Nephron progenitor cell (in vitro differentiated cells): ENCODE measurements at regions not wholly inside any gene's neighbourhood (a gene's known extent, or its start where the extent isn't known, plus 50 kb on each side); places are given as distances from the start of the nearest gene placed in this dataset.

Experiments used
- DNase-seq: peaks from one replicate; pipeline ENCODE4 v3.0.0; 2021
- H3K27ac Mint-ChIP-seq: 2 replicates; pipeline ENCODE4 v1.8.0; 2021; ENCODE audit warnings: mild to moderate bottlenecking, moderate library complexity, mixed read lengths
- H3K27me3 Mint-ChIP-seq: 2 replicates; pipeline ENCODE4 v1.8.0; 2021; ENCODE audit warnings: mild to moderate bottlenecking, low read depth, mixed read lengths; ENCODE audit not compliant: poor library complexity
- H3K36me3 Mint-ChIP-seq: 2 replicates; pipeline ENCODE4 v1.8.0; 2021; ENCODE audit warnings: low read depth, mixed read lengths
- H3K4me1 Mint-ChIP-seq: 2 replicates; pipeline ENCODE4 v1.8.0; 2021; ENCODE audit warnings: mixed read lengths
- H3K4me3 Mint-ChIP-seq: 2 replicates; pipeline ENCODE4 v1.8.0; 2021; ENCODE audit warnings: mild to moderate bottlenecking, moderate library complexity, mixed read lengths
- H3K9me3 Mint-ChIP-seq: 2 replicates; pipeline ENCODE4 v1.8.0; 2021; ENCODE audit warnings: mild to moderate bottlenecking, moderate library complexity, mixed read lengths
- TF ChIP-seq, protein P1 (sequence below): fragments of 200-600 bp; sonication (generic); IDR thresholded peaks from 2 replicates; pipeline ENCODE4 v1.5.0; 2021; ENCODE audit warnings: antibody characterized with exemption

DNA sequence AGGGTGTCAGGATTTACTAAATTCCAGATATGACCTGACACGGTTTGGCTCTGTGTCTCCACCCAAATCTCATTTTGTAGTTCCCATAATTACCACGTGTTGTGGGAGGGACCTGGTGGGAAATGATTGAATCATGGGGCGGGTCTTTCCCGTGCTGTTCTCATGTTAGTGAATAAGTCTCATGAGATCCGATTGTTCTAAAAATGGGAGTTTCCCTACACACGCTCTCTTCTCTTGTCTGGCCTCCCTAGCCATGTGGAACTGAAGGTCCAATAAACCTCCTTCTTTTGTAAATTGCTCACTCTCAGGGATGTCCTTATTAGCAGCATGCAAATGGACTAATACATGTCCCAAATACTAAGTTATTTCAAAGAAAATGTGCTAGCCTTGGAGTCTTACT, 121.1 kb downstream of the CENPW start:
- no peak for DNase-seq
- Mint-ChIP-seq H3K36me3 (no peaks in the 10 kb centered on the region), H3K9me3 (peaks cover 4% of the 10 kb centered on the region), H3K27ac (no peak overlapping the region), H3K4me3 (no peak overlapping the region), H3K4me1 (no peaks in the 10 kb centered on the region), H3K27me3 (no peaks in the 10 kb centered on the region)
- TF ChIP-seq, protein P1, sequence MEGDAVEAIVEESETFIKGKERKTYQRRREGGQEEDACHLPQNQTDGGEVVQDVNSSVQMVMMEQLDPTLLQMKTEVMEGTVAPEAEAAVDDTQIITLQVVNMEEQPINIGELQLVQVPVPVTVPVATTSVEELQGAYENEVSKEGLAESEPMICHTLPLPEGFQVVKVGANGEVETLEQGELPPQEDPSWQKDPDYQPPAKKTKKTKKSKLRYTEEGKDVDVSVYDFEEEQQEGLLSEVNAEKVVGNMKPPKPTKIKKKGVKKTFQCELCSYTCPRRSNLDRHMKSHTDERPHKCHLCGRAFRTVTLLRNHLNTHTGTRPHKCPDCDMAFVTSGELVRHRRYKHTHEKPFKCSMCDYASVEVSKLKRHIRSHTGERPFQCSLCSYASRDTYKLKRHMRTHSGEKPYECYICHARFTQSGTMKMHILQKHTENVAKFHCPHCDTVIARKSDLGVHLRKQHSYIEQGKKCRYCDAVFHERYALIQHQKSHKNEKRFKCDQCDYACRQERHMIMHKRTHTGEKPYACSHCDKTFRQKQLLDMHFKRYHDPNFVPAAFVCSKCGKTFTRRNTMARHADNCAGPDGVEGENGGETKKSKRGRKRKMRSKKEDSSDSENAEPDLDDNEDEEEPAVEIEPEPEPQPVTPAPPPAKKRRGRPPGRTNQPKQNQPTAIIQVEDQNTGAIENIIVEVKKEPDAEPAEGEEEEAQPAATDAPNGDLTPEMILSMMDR, result no peak

DNA sequence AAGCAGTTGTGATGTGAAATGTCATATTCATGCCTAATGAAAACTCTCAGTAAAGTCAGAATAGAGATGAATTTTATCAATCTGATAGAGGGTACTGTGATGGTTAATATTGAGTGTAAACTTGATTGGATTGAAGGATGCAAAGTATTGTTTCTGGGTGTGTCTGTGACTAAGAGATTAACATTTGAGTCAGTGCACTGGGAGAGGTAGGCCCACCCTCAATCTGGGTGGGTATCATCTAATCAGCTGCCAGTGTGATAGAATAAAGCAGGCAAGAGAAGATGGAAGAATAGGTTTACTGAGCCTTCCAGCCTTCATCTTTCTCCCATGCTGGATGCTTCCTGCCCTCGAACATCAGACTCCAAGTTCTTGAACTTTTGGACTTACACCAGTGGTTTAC, 124.3 kb downstream of the CENPW start:
- Mint-ChIP-seq H3K36me3 (peaks cover 10% of the 10 kb centered on the region), H3K4me1 (no peaks in the 10 kb centered on the region), H3K27me3 (no peaks in the 10 kb centered on the region), H3K27ac (no peak overlapping the region), H3K9me3 (peaks cover 11% of the 10 kb centered on the region), H3K4me3 (no peak overlapping the region)
- TF ChIP-seq, protein P1, result no peak
- DNase-seq, result no peak

DNA sequence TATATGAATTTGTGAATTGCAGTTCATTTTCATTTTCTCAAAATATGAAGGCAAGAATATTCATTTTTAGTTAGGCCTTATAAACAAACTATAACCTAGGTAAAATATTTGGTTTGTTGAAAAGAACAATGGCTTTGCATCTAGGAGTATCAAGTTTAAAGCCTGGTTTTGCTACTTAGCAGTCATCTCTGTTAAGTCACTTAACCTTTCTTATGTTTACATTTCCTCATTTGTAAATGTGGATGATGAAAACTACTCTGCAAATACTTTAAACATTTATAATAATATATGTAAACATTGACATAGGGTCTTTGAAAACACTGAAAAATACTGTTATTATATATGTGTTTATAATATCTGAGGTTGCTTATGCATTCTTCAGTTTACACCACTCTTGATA, 135.5 kb downstream of the CENPW start:
- peaks cover 15% of the 10 kb centered on the region for H3K9me3 Mint-ChIP-seq
- H3K4me1 Mint-ChIP-seq, result no peaks in the 10 kb centered on the region
- no peak overlapping the region for H3K4me3 Mint-ChIP-seq
- TF ChIP-seq, protein P1, result no peak
- H3K36me3 Mint-ChIP-seq, result peaks cover 9% of the 10 kb centered on the region
- DNase-seq, result no peak
- H3K27me3 Mint-ChIP-seq, result peaks cover 3% of the 10 kb centered on the region
- no peak overlapping the region for H3K27ac Mint-ChIP-seq

DNA sequence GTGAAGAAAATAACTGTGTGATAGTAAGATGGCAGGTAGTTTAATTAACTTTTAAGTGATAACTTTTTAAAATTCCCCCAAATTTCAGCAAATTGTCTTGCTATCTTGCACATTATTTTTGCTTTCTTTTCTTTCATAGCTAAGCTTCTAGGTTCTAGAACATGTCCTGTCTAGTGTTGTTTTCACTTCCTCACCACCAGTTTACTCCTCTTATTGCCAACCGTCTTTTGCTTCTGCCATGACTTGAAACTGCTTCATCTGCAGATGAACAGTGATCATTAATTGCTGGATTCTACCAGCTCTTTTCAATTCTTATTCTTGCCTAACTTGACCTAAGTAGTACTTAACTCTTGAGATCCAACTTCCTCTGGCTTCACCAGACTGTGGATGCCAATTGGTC, 137.8 kb downstream of the CENPW start:
- TF ChIP-seq, protein P1, result no peak
- no peak overlapping the region for H3K4me3 Mint-ChIP-seq
- no peaks in the 10 kb centered on the region for H3K9me3 Mint-ChIP-seq
- H3K27me3 Mint-ChIP-seq, result peaks cover 3% of the 10 kb centered on the region
- no peak for DNase-seq
- H3K36me3 Mint-ChIP-seq, result no peaks in the 10 kb centered on the region
- H3K27ac Mint-ChIP-seq, result no peak overlapping the region
- H3K4me1 Mint-ChIP-seq, result no peaks in the 10 kb centered on the region

DNA sequence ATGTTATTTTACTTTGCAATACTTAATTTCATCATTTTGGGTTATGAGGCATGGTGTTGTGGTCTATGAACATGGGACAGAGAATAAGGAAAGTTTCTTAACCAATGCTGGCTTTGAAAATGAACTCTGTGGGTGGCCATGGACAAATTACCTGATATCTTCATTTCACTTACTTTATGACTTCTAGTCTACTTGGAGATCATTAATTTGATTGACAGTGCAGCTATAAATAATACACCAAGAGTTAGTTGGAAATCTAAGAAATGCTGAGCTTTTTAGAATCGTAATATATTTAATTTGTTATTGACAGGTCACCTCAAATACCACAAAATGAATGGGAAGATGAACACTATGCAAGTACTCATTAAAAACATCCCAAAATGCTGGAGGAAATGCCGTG, 140.4 kb downstream of the CENPW start:
- DNase-seq, result no peak
- no peaks in the 10 kb centered on the region for H3K4me1 Mint-ChIP-seq
- peaks cover 4% of the 10 kb centered on the region for H3K36me3 Mint-ChIP-seq
- no peak overlapping the region for H3K4me3 Mint-ChIP-seq
- TF ChIP-seq, protein P1, result no peak
- H3K27me3 Mint-ChIP-seq, result peaks cover 3% of the 10 kb centered on the region
- peaks cover 2% of the 10 kb centered on the region for H3K9me3 Mint-ChIP-seq
- no peak overlapping the region for H3K27ac Mint-ChIP-seq

DNA sequence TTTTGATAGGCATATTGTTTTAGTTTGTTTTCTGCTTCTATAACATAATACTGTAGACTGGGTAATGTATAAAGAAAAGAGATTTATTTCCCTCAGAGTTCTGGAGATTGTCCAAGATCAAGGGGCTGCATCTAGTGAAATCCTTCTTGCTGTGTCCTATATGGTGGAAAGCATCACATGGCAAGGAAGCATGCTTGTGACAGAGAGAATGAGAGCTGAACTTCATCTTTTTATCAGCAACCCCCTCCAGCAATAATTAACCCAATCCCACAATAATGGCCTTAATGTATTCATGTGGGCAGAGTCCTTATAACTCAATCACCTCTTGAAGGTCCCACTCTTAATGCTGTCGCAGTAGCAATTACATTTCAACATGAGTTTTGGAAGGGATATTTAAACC, 141.4 kb downstream of the CENPW start:
- Mint-ChIP-seq H3K36me3 (peaks cover 9% of the 10 kb centered on the region), H3K4me3 (no peak overlapping the region), H3K27me3 (peaks cover 3% of the 10 kb centered on the region), H3K9me3 (peaks cover 11% of the 10 kb centered on the region), H3K27ac (peak overlapping the region; percentile 47), H3K4me1 (no peaks in the 10 kb centered on the region)
- DNase-seq, result no peak
- TF ChIP-seq, protein P1, result no peak
